GM21367 (cell line): ENCODE measurements at regions not wholly inside any gene's neighbourhood (a gene's known extent, or its start where the extent isn't known, plus 50 kb on each side); places are given as distances from the start of the nearest gene placed in this dataset.
"Not testable (repeated sequence)": the region's sequence is repeated elsewhere in the genome, so short reads cannot be mapped to it uniquely, and the experiment has no call there.

Experiments used
- ATAC-seq: cut with Tn5 transposase; IDR thresholded peaks from one replicate; pipeline ENCODE4 v1.9.1; 2021; ENCODE audit not compliant: unreplicated experiment

- no peak for ATAC-seq
Observed at GRCh38 chr10:15430969-15431771, 60.1 kb upstream of the FAM171A1 start.

GRCh38 chr10:15428681-15429080 is 57.6 kb upstream of the FAM171A1 start:
- no peak for ATAC-seq

GRCh38 chr10:15427843-15428414 is 56.8 kb upstream of the FAM171A1 start:
- no peak for ATAC-seq

GRCh38 chr10:15426558-15426957 is 55.5 kb upstream of the FAM171A1 start:
- no peak for ATAC-seq

- no peak for ATAC-seq
Observed at GRCh38 chr10:15426115-15426514, 55.0 kb upstream of the FAM171A1 start.

GRCh38 chr10:15421875-15422274 is 50.8 kb upstream of the FAM171A1 start:
- not testable (repeated sequence) for ATAC-seq
